ENCODE measurements at regions not wholly inside any gene's neighbourhood (a gene's known extent, or its start where the extent isn't known, plus 50 kb on each side); places are given as distances from the start of the nearest gene placed in this dataset.

- TF ChIP-seq CTCF (IDR thresholded peaks at IDR 0.05) = no peak
- DNase-seq (ENCODE audit: low spot score) (no peak), ATAC-seq (ENCODE audit: low FRiP score) (no peak)
Observed at GRCh38 chr7:131008840-131009711, 275.1 kb upstream of the KLF14 start.

GRCh38 chr7:131010029-131010716 is 276.2 kb upstream of the KLF14 start:
- ATAC-seq (ENCODE audit: low FRiP score) = no peak
- no peak for DNase-seq (ENCODE audit: low spot score)
- TF ChIP-seq CTCF (IDR thresholded peaks at IDR 0.05) = no peak

DNA sequence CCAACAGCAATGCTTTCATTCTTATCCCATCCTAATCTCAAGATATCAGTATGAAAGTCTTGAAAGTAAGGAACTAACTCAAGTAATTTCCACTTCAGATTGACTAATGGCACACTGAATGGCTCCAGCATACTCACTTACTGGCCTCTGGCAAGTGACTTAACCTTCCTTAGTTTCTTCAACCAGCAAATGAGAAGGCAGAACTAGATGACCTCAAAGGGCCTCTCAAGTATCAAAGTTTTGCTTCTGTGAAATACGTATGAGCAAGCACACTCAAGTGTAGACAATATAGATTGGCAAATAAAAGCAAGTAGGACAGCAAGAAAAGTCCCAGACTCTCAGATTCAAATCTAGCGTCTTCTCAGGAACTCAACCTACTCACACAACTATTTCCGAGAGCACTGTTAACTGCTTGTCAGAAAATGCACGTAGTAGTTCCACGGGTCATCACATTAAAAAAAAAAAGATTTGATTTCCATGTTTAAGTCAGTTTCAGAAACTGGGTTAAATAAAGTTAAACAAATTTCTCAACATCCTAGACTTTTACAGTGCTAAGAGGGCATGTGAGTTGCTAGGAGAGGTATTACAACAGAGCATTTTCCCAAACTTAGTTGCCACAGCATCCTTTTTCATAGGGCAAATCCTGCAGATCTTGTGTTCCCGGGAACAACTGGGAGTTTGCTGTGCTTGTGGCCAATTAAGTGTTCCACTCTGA is 276.9 kb upstream of the KLF14 start:
- no peak for TF ChIP-seq CTCF (IDR thresholded peaks at IDR 0.05)
- no peak for DNase-seq (ENCODE audit: low spot score)
- no peak for ATAC-seq (ENCODE audit: low FRiP score)

DNA sequence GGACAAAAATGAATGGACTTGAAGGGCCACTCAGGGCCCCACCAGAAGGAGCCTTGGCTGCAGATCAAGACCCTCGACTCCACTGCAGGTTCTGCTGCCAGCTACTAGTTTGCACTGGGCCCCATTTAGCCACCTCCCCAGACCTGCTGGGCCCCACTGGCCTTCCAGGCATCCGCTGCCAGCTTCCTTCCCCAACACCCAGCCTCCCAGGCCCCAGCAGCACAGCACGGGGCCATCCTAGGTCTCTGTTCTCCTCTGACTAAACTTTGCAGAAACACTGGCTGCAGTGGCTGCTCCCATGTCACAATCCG is 277.4 kb upstream of the KLF14 start:
- no peak for TF ChIP-seq CTCF (IDR thresholded peaks at IDR 0.05)
- ATAC-seq (ENCODE audit: low FRiP score) (peak; percentile 15), DNase-seq (ENCODE audit: low spot score) (no peak)

GRCh38 chr7:131011976-131012375 is 278.0 kb upstream of the KLF14 start:
- DNase-seq (ENCODE audit: low spot score) (no peak), ATAC-seq (ENCODE audit: low FRiP score) (peak; percentile 51)
- TF ChIP-seq CTCF (IDR thresholded peaks at IDR 0.05) = no peak

DNA sequence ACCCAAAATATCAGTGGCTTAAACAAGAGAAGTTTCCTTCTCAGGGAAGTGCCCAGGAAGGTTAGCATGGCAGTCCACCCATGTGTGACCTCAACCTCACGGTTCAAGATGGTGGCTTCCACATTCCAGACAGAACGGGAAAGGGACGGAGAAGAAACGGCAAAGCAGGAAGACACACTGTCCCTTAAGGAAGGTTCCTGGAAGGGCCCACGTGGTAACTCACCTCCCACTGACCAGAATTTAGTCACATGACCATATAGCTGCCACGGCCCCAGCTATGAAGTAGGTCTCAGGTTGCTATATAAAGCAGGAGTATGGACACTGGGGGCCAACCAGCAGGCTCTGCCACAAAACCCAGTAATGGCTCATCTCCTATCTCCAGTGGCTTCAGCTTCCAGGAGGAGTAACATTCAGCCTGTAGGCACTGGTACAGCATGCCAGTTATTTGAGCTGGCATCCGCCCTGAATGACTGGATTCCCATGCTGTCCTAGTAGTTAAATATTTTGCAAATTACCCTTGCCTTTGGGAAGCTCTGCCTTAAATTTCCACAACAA is 278.5 kb upstream of the KLF14 start:
- no peak for TF ChIP-seq CTCF (IDR thresholded peaks at IDR 0.05)
- DNase-seq (ENCODE audit: low spot score) (no peak), ATAC-seq (ENCODE audit: low FRiP score) (peak; percentile 10)

Data from omental fat pad (tissue), 3 donors.